HepG2 (cell line): ENCODE measurements at regions not wholly inside any gene's neighbourhood (a gene's known extent, or its start where the extent isn't known, plus 50 kb on each side); places are given as distances from the start of the nearest gene placed in this dataset.

ENCODE experiments used
- ATAC-seq: fragments of 200-7000 bp; cut with Tn5 transposase; 3 replicates; pipeline ENCODE4 v1.9.1; 2020; ENCODE audit warnings: mild to moderate bottlenecking, moderate library complexity
- BruUV-seq: library from RNA; stranded (reverse); fragments of 400-500 nt; replicated peaks from 2 replicates; lab custom pipeline; 2021; lab: Mats Ljungman, UMichigan
- CTCF ChIA-PET: fragments of 300-600 bp; formaldehyde crosslinking; extraction: SDS; loops from one replicate; lab custom pipeline; 2021; ENCODE audit warnings: low total read pairs, inconsistent platforms, low intra/inter-chr PET ratio; lab: Yijun Ruan, JAX
- POLR2A ChIA-PET: fragments of 350-600 bp; sonication (Branson Sonifier 250); formaldehyde crosslinking; loops from one replicate; lab custom pipeline; 2020; ENCODE audit warnings: antibody characterized with exemption, inconsistent platforms; lab: Yijun Ruan, JAX
- DNase-seq: peaks from one replicate; pipeline ENCODE4 v3.0.0-alpha.2; 2015; ENCODE audit warnings: low spot score
- FAIRE-seq: peaks from 3 replicates; lab custom pipeline; 2011; peaks lifted over from hg19 to GRCh38; lab: Jason Lieb, UNC
- H2AFZ ChIP-seq: one replicate; pipeline ENCODE4 v1.6.1; 2011; ENCODE audit warnings: low read length, inconsistent platforms
- H3K27ac ChIP-seq: fragments of 300-600 bp; 3 replicates; pipeline ENCODE4 v1.8.0; 2011; ENCODE audit warnings: mixed run types, mild to moderate bottlenecking, mixed read lengths, low read length, inconsistent platforms; ENCODE audit not compliant: insufficient read depth; ENCODE audit errors: extremely low read length
- H3K27me3 ChIP-seq, 2 experiments: fragments of 200-600 bp in 1 of 2; 2 replicates in 1 of 2; 3 replicates in 1 of 2; pipeline versions ENCODE4 v1.6.0 to v1.8.0; 2011; ENCODE audit warnings: low read length in 2 of 2, mild to moderate bottlenecking in 2 of 2, moderate library complexity in 2 of 2, inconsistent platforms in 1 of 2; ENCODE audit not compliant: insufficient read depth in 2 of 2, control insufficient read depth in 1 of 2
- H3K36me3 ChIP-seq, 2 experiments: fragments of 200-600 bp in 1 of 2; replicated peaks in 1 of 2; 2 replicates in 1 of 2; 3 replicates in 1 of 2; pipeline versions ENCODE4 v1.5.1 to v1.8.0; 2011; ENCODE audit warnings: low read length in 2 of 2, inconsistent platforms in 1 of 2; ENCODE audit not compliant: insufficient read depth in 2 of 2, control insufficient read depth in 1 of 2
- H3K4me1 ChIP-seq: 2 replicates; pipeline ENCODE4 v1.5.1; 2012; ENCODE audit warnings: low read length, inconsistent platforms; ENCODE audit not compliant: insufficient read depth
- H3K4me2 ChIP-seq: 2 replicates; pipeline ENCODE4 v1.6.0; 2011; ENCODE audit warnings: low read depth, low read length, inconsistent platforms
- H3K4me3 ChIP-seq, 3 experiments: fragments of 200-600 bp in 1 of 3; sonication (generic), shearing (Covaris generic) in 1 of 3; replicated peaks in 1 of 3; 2 replicates each; pipeline ENCODE4 v1.5.1; 2011 to 2016; ENCODE audit warnings: low read length in 3 of 3, inconsistent platforms in 2 of 3, low read depth in 2 of 3, mild to moderate bottlenecking in 2 of 3, control low read depth in 1 of 3, mixed read lengths in 1 of 3; ENCODE audit not compliant: insufficient read depth in 1 of 3
- H3K79me2 ChIP-seq: one replicate; pipeline ENCODE4 v1.6.1; 2011; ENCODE audit warnings: low read length, inconsistent platforms; ENCODE audit not compliant: insufficient read depth
- H3K9ac ChIP-seq: 2 replicates; pipeline ENCODE4 v1.6.0; 2011; ENCODE audit warnings: mild to moderate bottlenecking, low read depth, low read length, inconsistent platforms; ENCODE audit not compliant: insufficient read depth
- H3K9me3 ChIP-seq: 2 replicates; pipeline ENCODE4 v1.5.1; 2012; ENCODE audit warnings: mild to moderate bottlenecking, low read length
- H4K20me1 ChIP-seq: 2 replicates; pipeline ENCODE4 v1.6.0; 2011; ENCODE audit warnings: inconsistent platforms, mild to moderate bottlenecking, low read length, moderate library complexity; ENCODE audit not compliant: insufficient read depth
- GTF3A ChIP-seq: sonication (generic); formaldehyde crosslinking; conservative IDR thresholded peaks from 2 replicates; pipeline ENCODE4 v1.4.0; 2020; ENCODE audit warnings: mild to moderate bottlenecking, missing genetic modification reagents
- ZNF317 ChIP-seq: sonication (generic); formaldehyde crosslinking; IDR thresholded peaks from 2 replicates; pipeline ENCODE4 v1.5.0; 2020; ENCODE audit warnings: mild to moderate bottlenecking, missing genetic modification reagents
- WGBS: methylation state at CpG from one replicate; pipeline ENCODE4 v1.1.6; 2017; ENCODE audit warnings: low lambda C conversion rate; 5-methylcytosine and 5-hydroxymethylcytosine counted together
- in situ Hi-C: cut with HindIII; loops from 2 replicates; pipeline ENCODE4 v1.10.0; 2017; ENCODE audit warnings: low pct_unique_long_range_greater_than_20kb; ENCODE audit not compliant: extremely low pct_ligation_motif_present
- intact Hi-C: fragments of 100-400 bp; cut with micrococcal nuclease; formaldehyde crosslinking; loops from one replicate; pipeline ENCODE4 v1.10.0; 2022; ENCODE audit not compliant: unreplicated experiment
- TF ChIP-seq, protein P1 (sequence below): sonication (generic); formaldehyde crosslinking; IDR thresholded peaks from 2 replicates; pipeline ENCODE4 v1.9.0; 2021; ENCODE audit warnings: mild to moderate bottlenecking, missing genetic modification reagents
- TF ChIP-seq, protein P2 (sequence below): sonication (generic); formaldehyde crosslinking; IDR thresholded peaks from 2 replicates; pipeline ENCODE4 v1.5.0; 2020; ENCODE audit warnings: mild to moderate bottlenecking, low read depth, missing genetic modification reagents, borderline replicate concordance
- TF ChIP-seq, protein P3 (sequence below): sonication (generic); formaldehyde crosslinking; IDR thresholded peaks from 2 replicates; pipeline ENCODE4; 2020; ENCODE audit warnings: missing genetic modification reagents, mild to moderate bottlenecking, borderline replicate concordance

DNA sequence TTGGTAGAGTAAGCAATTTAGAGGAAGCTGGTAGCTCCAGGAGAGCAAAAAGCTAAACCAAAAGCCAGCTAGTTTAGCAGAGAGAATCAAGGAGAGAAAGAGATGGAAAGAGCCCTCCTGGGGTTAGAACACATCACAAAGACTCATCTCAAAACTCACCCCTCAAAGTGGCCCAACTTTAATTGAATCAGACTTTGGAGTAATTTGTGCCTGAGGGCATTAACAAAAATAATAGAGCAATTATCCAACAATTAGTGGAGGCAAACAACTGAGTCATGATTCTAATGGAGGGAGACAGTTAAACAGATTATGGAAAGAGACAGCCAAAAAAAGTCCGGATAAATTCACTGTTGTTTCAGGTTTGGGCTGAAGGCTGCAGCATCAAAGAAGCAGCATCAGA, 417.4 kb downstream of the KCNJ3 start (continued):
- TF ChIP-seq, protein P1, sequence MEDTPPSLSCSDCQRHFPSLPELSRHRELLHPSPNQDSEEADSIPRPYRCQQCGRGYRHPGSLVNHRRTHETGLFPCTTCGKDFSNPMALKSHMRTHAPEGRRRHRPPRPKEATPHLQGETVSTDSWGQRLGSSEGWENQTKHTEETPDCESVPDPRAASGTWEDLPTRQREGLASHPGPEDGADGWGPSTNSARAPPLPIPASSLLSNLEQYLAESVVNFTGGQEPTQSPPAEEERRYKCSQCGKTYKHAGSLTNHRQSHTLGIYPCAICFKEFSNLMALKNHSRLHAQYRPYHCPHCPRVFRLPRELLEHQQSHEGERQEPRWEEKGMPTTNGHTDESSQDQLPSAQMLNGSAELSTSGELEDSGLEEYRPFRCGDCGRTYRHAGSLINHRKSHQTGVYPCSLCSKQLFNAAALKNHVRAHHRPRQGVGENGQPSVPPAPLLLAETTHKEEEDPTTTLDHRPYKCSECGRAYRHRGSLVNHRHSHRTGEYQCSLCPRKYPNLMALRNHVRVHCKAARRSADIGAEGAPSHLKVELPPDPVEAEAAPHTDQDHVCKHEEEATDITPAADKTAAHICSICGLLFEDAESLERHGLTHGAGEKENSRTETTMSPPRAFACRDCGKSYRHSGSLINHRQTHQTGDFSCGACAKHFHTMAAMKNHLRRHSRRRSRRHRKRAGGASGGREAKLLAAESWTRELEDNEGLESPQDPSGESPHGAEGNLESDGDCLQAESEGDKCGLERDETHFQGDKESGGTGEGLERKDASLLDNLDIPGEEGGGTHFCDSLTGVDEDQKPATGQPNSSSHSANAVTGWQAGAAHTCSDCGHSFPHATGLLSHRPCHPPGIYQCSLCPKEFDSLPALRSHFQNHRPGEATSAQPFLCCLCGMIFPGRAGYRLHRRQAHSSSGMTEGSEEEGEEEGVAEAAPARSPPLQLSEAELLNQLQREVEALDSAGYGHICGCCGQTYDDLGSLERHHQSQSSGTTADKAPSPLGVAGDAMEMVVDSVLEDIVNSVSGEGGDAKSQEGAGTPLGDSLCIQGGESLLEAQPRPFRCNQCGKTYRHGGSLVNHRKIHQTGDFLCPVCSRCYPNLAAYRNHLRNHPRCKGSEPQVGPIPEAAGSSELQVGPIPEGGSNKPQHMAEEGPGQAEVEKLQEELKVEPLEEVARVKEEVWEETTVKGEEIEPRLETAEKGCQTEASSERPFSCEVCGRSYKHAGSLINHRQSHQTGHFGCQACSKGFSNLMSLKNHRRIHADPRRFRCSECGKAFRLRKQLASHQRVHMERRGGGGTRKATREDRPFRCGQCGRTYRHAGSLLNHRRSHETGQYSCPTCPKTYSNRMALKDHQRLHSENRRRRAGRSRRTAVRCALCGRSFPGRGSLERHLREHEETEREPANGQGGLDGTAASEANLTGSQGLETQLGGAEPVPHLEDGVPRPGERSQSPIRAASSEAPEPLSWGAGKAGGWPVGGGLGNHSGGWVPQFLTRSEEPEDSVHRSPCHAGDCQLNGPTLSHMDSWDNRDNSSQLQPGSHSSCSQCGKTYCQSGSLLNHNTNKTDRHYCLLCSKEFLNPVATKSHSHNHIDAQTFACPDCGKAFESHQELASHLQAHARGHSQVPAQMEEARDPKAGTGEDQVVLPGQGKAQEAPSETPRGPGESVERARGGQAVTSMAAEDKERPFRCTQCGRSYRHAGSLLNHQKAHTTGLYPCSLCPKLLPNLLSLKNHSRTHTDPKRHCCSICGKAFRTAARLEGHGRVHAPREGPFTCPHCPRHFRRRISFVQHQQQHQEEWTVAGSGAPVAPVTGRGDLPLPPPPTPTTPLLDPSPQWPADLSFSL (CRISPR knock-in tag) = no peak
- TF ChIP-seq GTF3A (no peak), ZNF317 (CRISPR knock-in tag) (no peak)
- TF ChIP-seq, protein P2, sequence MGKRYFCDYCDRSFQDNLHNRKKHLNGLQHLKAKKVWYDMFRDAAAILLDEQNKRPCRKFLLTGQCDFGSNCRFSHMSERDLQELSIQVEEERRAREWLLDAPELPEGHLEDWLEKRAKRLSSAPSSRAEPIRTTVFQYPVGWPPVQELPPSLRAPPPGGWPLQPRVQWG (CRISPR knock-in tag) = no peak

DNA sequence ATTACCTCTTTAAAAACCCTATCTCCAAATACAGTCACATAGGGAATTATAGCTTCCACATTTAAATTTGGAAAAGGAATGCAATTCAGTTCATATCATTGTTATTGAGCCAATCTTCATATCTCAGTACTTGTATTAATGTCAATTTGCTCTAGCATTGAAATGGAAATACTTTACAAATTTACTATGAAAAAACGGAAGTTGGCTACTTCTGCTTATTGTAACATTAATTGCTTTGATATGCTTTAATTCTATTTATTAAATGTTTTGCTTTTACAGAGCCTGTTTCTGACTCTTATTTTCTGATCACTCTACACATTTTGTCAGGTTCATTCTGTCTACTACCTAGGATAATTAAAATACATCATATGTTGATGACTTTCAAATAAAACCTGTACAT, 412.6 kb downstream of the KCNJ3 start:
- H2AFZ ChIP-seq = no peak overlapping the region
- ChIA-PET CTCF (no interaction called here), POLR2A (no interaction called here)
- BruUV-seq = no TSS peak
- H3K4me2 ChIP-seq = no peak overlapping the region
- no peaks in the 10 kb centered on the region for H3K79me2 ChIP-seq
- DNase-seq = no peak
- no peaks in the 10 kb centered on the region for H4K20me1 ChIP-seq
- no peak overlapping the region for H3K27ac ChIP-seq
- no peaks in the 10 kb centered on the region for H3K4me1 ChIP-seq
- intact Hi-C loops = no loop called here
- no peak for FAIRE-seq
- H3K36me3 ChIP-seq = no peaks in the 10 kb centered on the region
- WGBS = 0% methylated on average over 1 of the region's 1 CpG
- H3K9me3 ChIP-seq = no peaks in the 10 kb centered on the region
- no peak overlapping the region for H3K4me3 ChIP-seq
- TF ChIP-seq, protein P3, sequence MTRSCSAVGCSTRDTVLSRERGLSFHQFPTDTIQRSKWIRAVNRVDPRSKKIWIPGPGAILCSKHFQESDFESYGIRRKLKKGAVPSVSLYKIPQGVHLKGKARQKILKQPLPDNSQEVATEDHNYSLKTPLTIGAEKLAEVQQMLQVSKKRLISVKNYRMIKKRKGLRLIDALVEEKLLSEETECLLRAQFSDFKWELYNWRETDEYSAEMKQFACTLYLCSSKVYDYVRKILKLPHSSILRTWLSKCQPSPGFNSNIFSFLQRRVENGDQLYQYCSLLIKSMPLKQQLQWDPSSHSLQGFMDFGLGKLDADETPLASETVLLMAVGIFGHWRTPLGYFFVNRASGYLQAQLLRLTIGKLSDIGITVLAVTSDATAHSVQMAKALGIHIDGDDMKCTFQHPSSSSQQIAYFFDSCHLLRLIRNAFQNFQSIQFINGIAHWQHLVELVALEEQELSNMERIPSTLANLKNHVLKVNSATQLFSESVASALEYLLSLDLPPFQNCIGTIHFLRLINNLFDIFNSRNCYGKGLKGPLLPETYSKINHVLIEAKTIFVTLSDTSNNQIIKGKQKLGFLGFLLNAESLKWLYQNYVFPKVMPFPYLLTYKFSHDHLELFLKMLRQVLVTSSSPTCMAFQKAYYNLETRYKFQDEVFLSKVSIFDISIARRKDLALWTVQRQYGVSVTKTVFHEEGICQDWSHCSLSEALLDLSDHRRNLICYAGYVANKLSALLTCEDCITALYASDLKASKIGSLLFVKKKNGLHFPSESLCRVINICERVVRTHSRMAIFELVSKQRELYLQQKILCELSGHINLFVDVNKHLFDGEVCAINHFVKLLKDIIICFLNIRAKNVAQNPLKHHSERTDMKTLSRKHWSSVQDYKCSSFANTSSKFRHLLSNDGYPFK = no peak
- no peak overlapping the region for H3K9ac ChIP-seq
- no peak for ATAC-seq
- no peaks in the 10 kb centered on the region for H3K27me3 ChIP-seq
- in situ Hi-C loops = no loop called here
